COLO668 (cell line): ENCODE measurements at regions not wholly inside any gene's neighbourhood (a gene's known extent, or its start where the extent isn't known, plus 50 kb on each side); places are given as distances from the start of the nearest gene placed in this dataset.
"Not testable (repeated sequence)": the region's sequence is repeated elsewhere in the genome, so short reads cannot be mapped to it uniquely, and the experiment has no call there.

Source experiments
- DNase-seq: peaks from one replicate; lab custom pipeline; 2025; ENCODE audit not compliant: unreplicated experiment; lab: John Stamatoyannopoulos, UW

- no peak for DNase-seq
These were observed 86.2 kb upstream of the CNKSR3 start for GRCh38 chr6:154596701-154597100.

GRCh38 chr6:154598399-154598798 lies 87.9 kb upstream of the CNKSR3 start:
- no peak for DNase-seq

GRCh38 chr6:154602296-154602695 lies 91.8 kb upstream of the CNKSR3 start:
- DNase-seq, result no peak

GRCh38 chr6:154602708-154603107 lies 92.2 kb upstream of the CNKSR3 start:
- DNase-seq, result no peak

- no peak for DNase-seq
These were observed 93.6 kb upstream of the CNKSR3 start for GRCh38 chr6:154604119-154604518.

- DNase-seq, result no peak
These were observed 94.8 kb upstream of the CNKSR3 start for GRCh38 chr6:154605178-154605881.

GRCh38 chr6:154605882-154606370 lies 95.4 kb upstream of the CNKSR3 start:
- DNase-seq, result no peak

GRCh38 chr6:154606457-154606856 lies 96.0 kb upstream of the CNKSR3 start:
- DNase-seq, result no peak

GRCh38 chr6:154606860-154607259 lies 96.4 kb upstream of the CNKSR3 start:
- no peak for DNase-seq

- DNase-seq, result no peak
These were observed 100.8 kb upstream of the CNKSR3 start for GRCh38 chr6:154611241-154611640.

GRCh38 chr6:154611847-154612246 lies 101.4 kb upstream of the CNKSR3 start:
- no peak for DNase-seq

- DNase-seq, result peak; percentile 11
These were observed 102.7 kb upstream of the CNKSR3 start for GRCh38 chr6:154613137-154613676.

GRCh38 chr6:154614101-154614500 lies 103.6 kb upstream of the CNKSR3 start:
- DNase-seq, result no peak

- DNase-seq, result no peak
These were observed 104.2 kb upstream of the CNKSR3 start for GRCh38 chr6:154614641-154615040.

GRCh38 chr6:154615483-154616025 lies 105.1 kb upstream of the CNKSR3 start:
- peak; percentile 79 for DNase-seq

GRCh38 chr6:154617175-154617574 lies 106.7 kb upstream of the CNKSR3 start:
- no peak for DNase-seq

- DNase-seq, result no peak
These were observed 108.7 kb upstream of the CNKSR3 start for GRCh38 chr6:154619146-154619545.

- DNase-seq, result no peak
These were observed 111.2 kb upstream of the CNKSR3 start for GRCh38 chr6:154621686-154622085.

GRCh38 chr6:154622618-154623336 lies 110.4 kb upstream of the SCAF8 start:
- no peak for DNase-seq

GRCh38 chr6:154623391-154623790 lies 109.8 kb upstream of the SCAF8 start:
- DNase-seq, result no peak

- no peak for DNase-seq
These were observed 109.1 kb upstream of the SCAF8 start for GRCh38 chr6:154624038-154624599.

- DNase-seq, result not testable (repeated sequence)
These were observed 108.5 kb upstream of the SCAF8 start for GRCh38 chr6:154624727-154625126.
